RWPE2 (cell line): ENCODE measurements at regions not wholly inside any gene's neighbourhood (a gene's known extent, or its start where the extent isn't known, plus 50 kb on each side); places are given as distances from the start of the nearest gene placed in this dataset.

Experiments used
- ATAC-seq: fragments of 200-7000 bp; cut with Tn5 transposase; 3 replicates; pipeline ENCODE4 v1.9.1; 2021; ENCODE audit warnings: low read depth
- DNase-seq: peaks from one replicate; pipeline ENCODE4 v3.0.0-alpha.2; 2020; ENCODE audit warnings: low spot score
- H3K27ac ChIP-seq: fragments of 450-650 bp; 2 replicates; pipeline ENCODE4 v1.5.1; 2017; ENCODE audit warnings: mild to moderate bottlenecking; ENCODE audit not compliant: poor library complexity, severe bottlenecking
- H3K27me3 ChIP-seq: fragments of 250-450 bp; sonication (Bioruptor Pico); 2 replicates; pipeline ENCODE4 v1.5.1; 2021; ENCODE audit warnings: mild to moderate bottlenecking, moderate library complexity; ENCODE audit not compliant: insufficient read depth, poor library complexity, severe bottlenecking
- H3K36me3 ChIP-seq: fragments of 250-450 bp; sonication (Bioruptor Pico); 2 replicates; pipeline ENCODE4 v1.5.1; 2020; ENCODE audit warnings: low read depth, mild to moderate bottlenecking, moderate library complexity
- H3K4me1 ChIP-seq: fragments of 250-450 bp; sonication (Bioruptor Pico); 2 replicates; pipeline ENCODE4 v1.5.1; 2021; ENCODE audit warnings: mild to moderate bottlenecking, moderate library complexity; ENCODE audit not compliant: insufficient read depth, poor library complexity, severe bottlenecking
- H3K4me3 ChIP-seq: fragments of 250-450 bp; sonication (Bioruptor Pico); 2 replicates; pipeline ENCODE4 v1.5.1; 2021; ENCODE audit warnings: mild to moderate bottlenecking, moderate library complexity; ENCODE audit not compliant: severe bottlenecking
- H3K9me3 ChIP-seq: fragments of 250-450 bp; sonication (Bioruptor Pico); 2 replicates; pipeline ENCODE4 v1.5.1; 2021; ENCODE audit warnings: mild to moderate bottlenecking, moderate library complexity; ENCODE audit not compliant: severe bottlenecking
- CTCF ChIP-seq: fragments of 450-650 bp; IDR thresholded peaks from one replicate; pipeline ENCODE4 v1.5.1; 2017; ENCODE audit warnings: mild to moderate bottlenecking, moderate library complexity; ENCODE audit not compliant: poor library complexity, severe bottlenecking

- Histone ChIP-seq H3K9me3 (no peaks in the 10 kb centered on the region), H3K4me1 (no peaks in the 10 kb centered on the region), H3K27me3 (peaks cover 16% of the 10 kb centered on the region), H3K36me3 (no peaks in the 10 kb centered on the region), H3K27ac (no peak overlapping the region), H3K4me3 (no peak overlapping the region)
- ATAC-seq (no peak), DNase-seq (no peak)
- no peak for TF ChIP-seq CTCF
These were observed 239.7 kb downstream of the RPLP1 start for GRCh38 chr15:69692342-69692741.

GRCh38 chr15:69693059-69693458 lies 240.4 kb downstream of the RPLP1 start:
- Histone ChIP-seq H3K9me3 (no peaks in the 10 kb centered on the region), H3K36me3 (no peaks in the 10 kb centered on the region), H3K4me3 (no peak overlapping the region), H3K4me1 (no peaks in the 10 kb centered on the region), H3K27ac (no peak overlapping the region), H3K27me3 (peaks cover 16% of the 10 kb centered on the region)
- TF ChIP-seq CTCF, result no peak
- ATAC-seq (no peak), DNase-seq (no peak)

GRCh38 chr15:69696946-69697345 lies 244.3 kb downstream of the RPLP1 start:
- H3K36me3 ChIP-seq, result no peaks in the 10 kb centered on the region
- peaks cover 10% of the 10 kb centered on the region for H3K27me3 ChIP-seq
- H3K27ac ChIP-seq, result no peak overlapping the region
- H3K4me1 ChIP-seq, result no peaks in the 10 kb centered on the region
- no peaks in the 10 kb centered on the region for H3K9me3 ChIP-seq
- DNase-seq (no peak), ATAC-seq (no peak)
- TF ChIP-seq CTCF, result no peak
- no peak overlapping the region for H3K4me3 ChIP-seq

GRCh38 chr15:69697916-69698315 lies 245.3 kb downstream of the RPLP1 start:
- H3K36me3 ChIP-seq, result no peaks in the 10 kb centered on the region
- DNase-seq, result no peak
- H3K27me3 ChIP-seq, result peaks cover 2% of the 10 kb centered on the region
- ATAC-seq, result no peak
- no peak overlapping the region for H3K4me3 ChIP-seq
- H3K4me1 ChIP-seq, result no peaks in the 10 kb centered on the region
- TF ChIP-seq CTCF, result no peak
- no peaks in the 10 kb centered on the region for H3K9me3 ChIP-seq
- H3K27ac ChIP-seq, result no peak overlapping the region

DNA sequence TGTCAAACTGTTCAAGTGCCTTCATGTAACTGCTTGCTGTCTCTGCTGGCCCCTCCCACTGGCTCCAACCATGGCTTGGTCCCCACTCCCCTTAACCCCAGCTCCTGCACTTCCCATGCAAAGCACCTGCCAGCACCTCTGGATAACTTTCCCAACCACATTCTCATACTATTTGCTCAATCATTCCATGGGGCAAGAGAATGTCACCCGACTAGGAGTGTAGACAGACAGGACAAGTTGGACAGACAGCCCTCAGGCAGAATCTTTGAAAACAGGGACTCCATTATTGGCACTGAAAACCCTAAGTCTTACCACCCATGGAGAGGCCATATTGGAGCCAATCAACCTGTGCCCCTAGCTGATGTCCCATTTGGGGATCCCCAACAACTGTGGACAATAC lies 246.5 kb downstream of the RPLP1 start:
- DNase-seq (no peak), ATAC-seq (no peak)
- Histone ChIP-seq H3K36me3 (no peaks in the 10 kb centered on the region), H3K9me3 (no peaks in the 10 kb centered on the region), H3K4me1 (no peaks in the 10 kb centered on the region), H3K27ac (no peak overlapping the region), H3K4me3 (no peak overlapping the region), H3K27me3 (no peaks in the 10 kb centered on the region)
- TF ChIP-seq CTCF, result no peak
